Vagina (tissue), 2 donors: ENCODE measurements at regions not wholly inside any gene's neighbourhood (a gene's known extent, or its start where the extent isn't known, plus 50 kb on each side); places are given as distances from the start of the nearest gene placed in this dataset.
"Not testable (repeated sequence)": the region's sequence is repeated elsewhere in the genome, so short reads cannot be mapped to it uniquely, and the experiment has no call there.

Source experiments
- DNase-seq, 2 donors: peaks; one replicate each; pipeline ENCODE4 v3.0.0-alpha.2; 2017; ENCODE audit errors: extremely low spot score in 2 of 2
- H3K27ac ChIP-seq: fragments of 200-600 bp; sonication (generic); one replicate; pipeline ENCODE4 v1.5.1; 2019
- H3K27me3 ChIP-seq: fragments of 200-600 bp; sonication (generic); one replicate; pipeline ENCODE4 v1.5.1; 2019
- H3K36me3 ChIP-seq, 2 donors: fragments of 200-600 bp; sonication (generic); one replicate each; pipeline ENCODE4 v1.5.1; 2017 to 2019
- H3K4me1 ChIP-seq: fragments of 200-600 bp; sonication (generic); one replicate; pipeline ENCODE4 v1.5.1; 2019
- H3K4me3 ChIP-seq, 2 donors: fragments of 200-600 bp; sonication (generic); 1 replicate in 1 of 2; 2 replicates in 1 of 2; pipeline ENCODE4 v1.5.1; 2016 to 2019
- H3K9me3 ChIP-seq: fragments of 200-600 bp; sonication (generic); one replicate; pipeline ENCODE4 v1.5.1; 2019
- CTCF ChIP-seq, 3 experiments: fragments of 450-650 bp in 2 of 3; fragments of 200-600 bp in 1 of 3; sonication (generic) in 1 of 3; IDR thresholded peaks; one replicate each; pipeline ENCODE4 v1.5.1; 2017 to 2019; ENCODE audit warnings: antibody characterized with exemption in 3 of 3, mild to moderate bottlenecking in 2 of 3, moderate library complexity in 2 of 3
- POLR2A ChIP-seq, 2 donors: fragments of 450-650 bp; IDR thresholded peaks; one replicate each; pipeline ENCODE4 v1.6.1; 2017; ENCODE audit warnings: antibody characterized with exemption in 2 of 2, mild to moderate bottlenecking in 2 of 2, moderate library complexity in 2 of 2
- POLR2AphosphoS5 ChIP-seq, 2 donors: sonication (generic); formaldehyde crosslinking; IDR thresholded peaks; one replicate each; pipeline ENCODE4 v1.9.0; 2017; ENCODE audit warnings: antibody characterized with exemption in 2 of 2, mild to moderate bottlenecking in 2 of 2, low read depth in 1 of 2; ENCODE audit not compliant: insufficient read depth in 1 of 2
- intact Hi-C: fragments of 100-400 bp; cut with DNase I; formaldehyde crosslinking; loops from one replicate; pipeline ENCODE4 v1.15.1; 2023

DNA sequence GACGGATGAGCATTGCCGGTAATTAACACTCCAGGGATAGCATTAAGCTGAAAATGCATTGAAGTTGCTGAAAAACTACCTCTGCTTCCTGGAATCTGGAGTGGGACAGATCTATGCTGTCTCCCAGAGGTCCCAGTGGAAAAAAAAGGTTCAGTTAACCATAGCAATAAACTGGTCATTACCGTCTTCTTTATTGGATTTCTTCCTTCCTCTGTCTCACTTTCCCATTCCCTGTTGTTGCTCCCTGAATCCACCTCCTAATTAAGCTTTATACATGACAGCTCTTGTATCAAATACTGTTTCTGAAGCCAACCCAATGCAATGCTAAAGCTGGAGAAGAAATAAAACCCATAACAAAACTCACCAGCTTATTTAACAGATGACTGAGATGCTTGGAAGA lies 1805.9 kb downstream of the NCAM2 start:
- no peak overlapping the region for H3K4me3 ChIP-seq
- no peaks in the 10 kb centered on the region for H3K36me3 ChIP-seq
- TF ChIP-seq CTCF (IDR thresholded peaks at IDR 0.05) (no peak), POLR2A (IDR thresholded peaks at IDR 0.05) (no peak), POLR2AphosphoS5 (IDR thresholded peaks at IDR 0.05; ENCODE audit: insufficient read depth in 1 of 2, low read depth in 1 of 2) (no peak)
- no peaks in the 10 kb centered on the region for H3K4me1 ChIP-seq
- intact Hi-C loops: no loop called here
- DNase-seq: no peak
- H3K27me3 ChIP-seq: no peaks in the 10 kb centered on the region
- no peaks in the 10 kb centered on the region for H3K9me3 ChIP-seq
- no peak overlapping the region for H3K27ac ChIP-seq

DNA sequence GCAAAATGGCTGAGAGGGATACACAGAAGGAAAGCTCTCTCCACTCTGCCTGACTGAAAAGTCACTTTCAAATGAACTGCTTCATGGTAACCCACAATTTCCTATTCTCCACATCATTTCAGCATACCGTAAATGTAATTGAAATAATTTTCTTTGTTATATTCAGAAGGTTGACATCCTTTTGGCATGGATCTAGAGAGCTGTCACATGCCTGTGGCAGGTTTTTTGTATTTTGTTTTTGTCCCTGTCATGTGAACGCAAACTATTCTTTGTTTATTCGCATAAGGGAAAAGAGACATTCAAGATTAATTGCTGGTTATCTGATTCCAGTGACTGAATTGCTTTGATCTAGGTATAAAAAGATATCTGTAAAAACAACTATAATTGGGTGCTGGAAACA lies 1808.1 kb downstream of the NCAM2 start:
- intact Hi-C loops: no loop called here
- H3K36me3 ChIP-seq: no peaks in the 10 kb centered on the region
- TF ChIP-seq POLR2AphosphoS5 (IDR thresholded peaks at IDR 0.05; ENCODE audit: insufficient read depth in 1 of 2, low read depth in 1 of 2): no peak
- no peak for TF ChIP-seq POLR2A (IDR thresholded peaks at IDR 0.05)
- no peak for TF ChIP-seq CTCF (IDR thresholded peaks at IDR 0.05)
- H3K4me1 ChIP-seq: no peaks in the 10 kb centered on the region
- H3K9me3 ChIP-seq: no peaks in the 10 kb centered on the region
- DNase-seq: no peak
- no peak overlapping the region for H3K27ac ChIP-seq
- H3K27me3 ChIP-seq: no peaks in the 10 kb centered on the region
- H3K4me3 ChIP-seq: no peak overlapping the region

- no peaks in the 10 kb centered on the region for H3K9me3 ChIP-seq
- H3K4me1 ChIP-seq: no peaks in the 10 kb centered on the region
- no peak for DNase-seq
- H3K27ac ChIP-seq: no peak overlapping the region
- no peak for TF ChIP-seq CTCF (IDR thresholded peaks at IDR 0.05)
- no peak for TF ChIP-seq POLR2AphosphoS5 (IDR thresholded peaks at IDR 0.05; ENCODE audit: insufficient read depth in 1 of 2, low read depth in 1 of 2)
- no peak for TF ChIP-seq POLR2A (IDR thresholded peaks at IDR 0.05)
- H3K27me3 ChIP-seq: no peaks in the 10 kb centered on the region
- H3K36me3 ChIP-seq: no peaks in the 10 kb centered on the region
- no peak overlapping the region for H3K4me3 ChIP-seq
- intact Hi-C loops: no loop called here
Measured at GRCh38 chr21:22813201-22813600, 1815.0 kb downstream of the NCAM2 start.

DNA sequence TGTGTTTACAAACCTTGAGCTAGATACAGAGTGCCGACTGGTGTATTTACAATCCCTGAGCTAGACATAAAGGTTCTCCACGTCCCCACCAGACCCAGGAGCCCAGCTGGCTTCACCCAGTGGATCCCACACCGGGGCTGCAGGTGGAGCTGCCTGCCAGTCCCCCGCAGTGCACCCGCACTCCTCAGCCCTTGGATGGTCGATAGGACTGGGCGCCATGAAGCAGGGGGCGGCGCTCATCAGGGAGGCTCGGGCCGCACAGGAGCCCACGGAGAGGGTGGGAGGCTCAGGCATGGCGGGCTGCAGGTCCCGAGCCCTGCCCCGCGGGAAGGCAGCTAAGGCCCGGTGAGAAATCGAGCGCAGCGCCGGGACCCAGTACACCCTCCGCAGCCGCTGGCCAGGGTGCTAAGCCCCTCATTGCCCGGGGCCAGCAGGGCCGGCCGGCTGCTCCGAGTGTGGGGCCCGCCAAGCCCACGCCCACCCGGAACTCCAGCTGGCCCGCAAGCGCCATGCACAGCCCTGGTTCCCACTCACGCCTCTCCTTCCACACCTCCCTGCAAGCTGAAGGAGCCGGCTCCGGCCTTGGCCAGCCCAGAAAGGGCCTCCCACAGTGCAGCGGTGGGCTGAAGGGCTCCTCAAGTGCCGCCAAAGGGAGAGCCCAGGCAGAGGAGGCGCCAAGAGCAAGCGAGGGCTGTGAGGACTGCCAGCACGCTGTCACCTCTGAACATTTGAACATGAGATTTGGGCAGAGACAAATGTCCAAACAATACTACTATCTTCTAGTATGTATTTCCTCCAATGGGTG lies 1820.7 kb downstream of the NCAM2 start:
- DNase-seq, intact Hi-C loops: not testable (repeated sequence)

GRCh38 chr21:22827422-22827821 lies 1829.2 kb downstream of the NCAM2 start:
- Histone ChIP-seq H3K4me3 (no peak overlapping the region), H3K27ac (no peak overlapping the region), H3K36me3 (no peaks in the 10 kb centered on the region), H3K27me3 (no peaks in the 10 kb centered on the region), H3K4me1 (no peaks in the 10 kb centered on the region), H3K9me3 (peaks cover 3% of the 10 kb centered on the region)
- no peak for TF ChIP-seq POLR2A (IDR thresholded peaks at IDR 0.05)
- TF ChIP-seq POLR2AphosphoS5 (IDR thresholded peaks at IDR 0.05; ENCODE audit: insufficient read depth in 1 of 2, low read depth in 1 of 2): no peak
- no peak for TF ChIP-seq CTCF (IDR thresholded peaks at IDR 0.05)
- DNase-seq: no peak
- intact Hi-C loops: no loop called here

More for the DNA sequence above, 1820.7 kb downstream of the NCAM2 start:
- H3K27me3 ChIP-seq, H3K4me3 ChIP-seq, H3K9me3 ChIP-seq, H3K27ac ChIP-seq, H3K36me3 ChIP-seq, H3K4me1 ChIP-seq: not testable (repeated sequence)
